Small intestine (tissue), 7 donors: ENCODE measurements at regions not wholly inside any gene's neighbourhood (a gene's known extent, or its start where the extent isn't known, plus 50 kb on each side); places are given as distances from the start of the nearest gene placed in this dataset.
"Not testable (repeated sequence)": the region's sequence is repeated elsewhere in the genome, so short reads cannot be mapped to it uniquely, and the experiment has no call there.

Experiments
- DNase-seq, 2 donors: peaks; one replicate each; pipeline versions ENCODE4 v3.0.0 to v3.0.0-alpha.2; 2013
- FAIRE-seq: peaks from 2 replicates; lab custom pipeline; 2012; peaks lifted over from hg19 to GRCh38; lab: Jason Lieb, UNC
- H3K27ac ChIP-seq, 3 donors: one replicate each; pipeline ENCODE4 v1.5.1; 2013; ENCODE audit warnings: low read length in 2 of 3, mild to moderate bottlenecking in 2 of 3, control low read depth in 1 of 3, inconsistent platforms in 1 of 3, low read depth in 1 of 3, moderate library complexity in 1 of 3
- H3K27me3 ChIP-seq, 3 donors: one replicate each; pipeline ENCODE4 v1.6.1; 2013; ENCODE audit warnings: low read length in 3 of 3, inconsistent platforms in 1 of 3; ENCODE audit not compliant: control insufficient read depth in 3 of 3, insufficient read depth in 3 of 3
- H3K36me3 ChIP-seq, 3 donors: one replicate each; pipeline ENCODE4 v1.6.1; 2013; ENCODE audit warnings: low read length in 3 of 3, inconsistent platforms in 1 of 3, low read depth in 1 of 3, mild to moderate bottlenecking in 1 of 3, moderate library complexity in 1 of 3; ENCODE audit not compliant: control insufficient read depth in 3 of 3, insufficient read depth in 2 of 3
- H3K4me1 ChIP-seq, 3 donors: one replicate each; pipeline ENCODE4 v1.6.1; 2013; ENCODE audit warnings: low read length in 2 of 3, inconsistent platforms in 1 of 3, low read depth in 1 of 3, mild to moderate bottlenecking in 1 of 3, moderate library complexity in 1 of 3; ENCODE audit not compliant: control insufficient read depth in 3 of 3, insufficient read depth in 2 of 3
- H3K4me3 ChIP-seq, 3 donors: one replicate each; pipeline ENCODE4 v1.5.1; 2013; ENCODE audit warnings: low read length in 3 of 3, control low read depth in 1 of 3, inconsistent platforms in 1 of 3, low read depth in 1 of 3, mild to moderate bottlenecking in 1 of 3, moderate library complexity in 1 of 3
- H3K9me3 ChIP-seq, 2 donors: one replicate each; pipeline ENCODE4 v1.6.1; 2013; ENCODE audit warnings: low read depth in 1 of 2, low read length in 1 of 2; ENCODE audit not compliant: control insufficient read depth in 2 of 2, insufficient read depth in 1 of 2
- WGBS, 3 donors: extraction: QIAGEN DNeasy Blood & Tissue Kit; methylation state at CpG; one replicate each; pipeline ENCODE4 v1.1.7; 2013; 5-methylcytosine and 5-hydroxymethylcytosine counted together
- donor health status: healthy with polysubstance abuse.
- donor health status: control.
- donor health status: control.
- donor health status: Bipolar disorder and iron deficiency.
- donor health status: healthy.

DNA sequence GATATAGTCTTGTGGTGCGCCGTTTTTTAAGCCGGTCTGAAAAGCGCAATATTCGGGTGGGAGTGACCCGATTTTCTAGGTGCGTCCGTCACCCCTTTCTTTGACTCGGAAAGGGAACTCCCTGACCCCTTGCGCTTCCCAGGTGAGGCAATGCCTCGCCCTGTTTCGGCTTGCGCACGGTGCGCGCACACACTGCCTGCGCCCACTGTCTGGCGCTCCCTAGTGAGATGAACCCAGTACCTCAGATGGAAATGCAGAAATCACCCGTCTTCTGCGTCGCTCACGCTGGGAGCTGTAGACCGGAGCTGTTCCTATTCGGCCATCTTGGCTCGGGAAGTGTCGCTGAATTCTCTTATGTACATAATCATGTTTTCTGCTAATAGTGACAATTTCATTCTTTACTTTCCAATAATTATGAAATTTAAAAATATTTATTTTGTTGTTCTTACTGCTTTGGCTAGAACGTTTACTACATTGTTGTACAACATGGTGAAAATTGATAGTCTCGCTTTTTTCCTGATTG is 61.2 kb upstream of the MINDY3 start:
- H3K36me3 ChIP-seq, FAIRE-seq, H3K9me3 ChIP-seq, DNase-seq, H3K27ac ChIP-seq, H3K4me3 ChIP-seq, H3K27me3 ChIP-seq, H3K4me1 ChIP-seq: not testable (repeated sequence)
- 94 to 96% (median 96%) methylated on average over 24 to 26 of the region's 28 CpGs for WGBS, 3 donors

GRCh38 chr10:15931376-15931775 is 71.1 kb upstream of the MINDY3 start:
- WGBS, 3 donors: 76 to 90% (median 84%) methylated on average over 5 of the region's 5 CpGs
- Histone ChIP-seq H3K27me3 (no peaks in the 10 kb centered on the region), H3K4me3 (no peak overlapping the region)

GRCh38 chr10:15939543-15939942 is 79.2 kb upstream of the MINDY3 start:
- 54 to 70% (median 54%) methylated on average over 6 of the region's 6 CpGs for WGBS, 3 donors

More at GRCh38 chr10:15931376-15931775, 71.1 kb upstream of the MINDY3 start:
- Histone ChIP-seq H3K36me3 (no peaks in the 10 kb centered on the region), H3K9me3 (no peaks in the 10 kb centered on the region), H3K4me1 (no peaks in the 10 kb centered on the region), H3K27ac (no peak overlapping the region)
- DNase-seq (no peak), FAIRE-seq (no peak)

DNA sequence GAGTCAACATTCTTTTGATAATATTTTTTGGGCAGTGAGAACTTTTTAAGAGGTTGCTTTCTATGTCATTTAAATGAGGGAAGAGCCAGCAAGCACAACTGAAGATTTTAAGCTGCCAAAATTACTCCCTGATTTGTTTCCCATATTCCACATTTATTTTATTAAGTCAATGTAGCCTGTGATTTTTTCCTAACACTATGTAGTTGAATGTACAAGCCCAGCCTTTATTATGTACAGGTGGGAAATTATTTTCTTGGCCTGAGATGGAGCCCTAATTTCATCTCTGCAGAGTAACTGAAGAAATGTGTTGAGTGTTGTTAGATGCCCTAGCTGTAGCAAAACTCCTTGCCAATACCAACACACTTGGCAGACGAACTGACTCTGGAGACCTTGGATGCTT is 83.1 kb upstream of the MINDY3 start:
- H3K4me1 ChIP-seq: no peaks in the 10 kb centered on the region
- no peak for FAIRE-seq
- no peak for DNase-seq
- H3K27me3 ChIP-seq: peaks cover 0 to 4% (median 0%) of the 10 kb centered on the region in 3 donors
- no peak overlapping the region for H3K27ac ChIP-seq
- 27 to 59% (median 45%) methylated on average over 1 of the region's 1 CpG for WGBS, 3 donors
- no peak overlapping the region for H3K4me3 ChIP-seq
- no peaks in the 10 kb centered on the region for H3K9me3 ChIP-seq
- no peaks in the 10 kb centered on the region for H3K36me3 ChIP-seq

More at GRCh38 chr10:15939543-15939942, 79.2 kb upstream of the MINDY3 start:
- not testable (repeated sequence) for H3K36me3 ChIP-seq, H3K27me3 ChIP-seq, H3K4me3 ChIP-seq, H3K4me1 ChIP-seq, H3K27ac ChIP-seq, FAIRE-seq, DNase-seq, H3K9me3 ChIP-seq

- FAIRE-seq (no peak), DNase-seq (no peak)
- no peak overlapping the region for H3K27ac ChIP-seq
- no peaks in the 10 kb centered on the region for H3K9me3 ChIP-seq
- H3K4me3 ChIP-seq: no peak overlapping the region
- no peaks in the 10 kb centered on the region for H3K4me1 ChIP-seq
- no peaks in the 10 kb centered on the region for H3K36me3 ChIP-seq
- 86 to 89% (median 88%) methylated on average over 4 of the region's 4 CpGs for WGBS, 3 donors
- H3K27me3 ChIP-seq: no peaks in the 10 kb centered on the region
Measured at GRCh38 chr10:15954188-15954587, 93.9 kb upstream of the MINDY3 start.

DNA sequence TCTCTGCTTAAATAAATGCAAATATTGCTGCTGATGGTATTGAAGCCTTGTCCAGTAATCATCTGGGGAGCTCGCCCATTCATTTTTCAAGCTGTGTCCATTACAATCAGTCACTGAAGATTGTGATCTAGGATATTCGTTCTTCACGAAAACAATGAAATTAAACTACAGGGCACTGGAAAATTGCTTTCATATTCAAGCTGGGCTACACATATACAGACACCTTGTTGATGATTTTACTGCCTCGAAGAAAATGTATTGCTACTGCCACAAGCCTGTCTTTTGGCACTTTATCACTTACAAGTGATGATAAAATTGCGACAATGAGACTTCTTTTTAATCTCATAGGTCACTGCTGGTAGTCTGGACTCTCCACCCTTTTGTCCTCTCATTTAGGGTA is 100.0 kb upstream of the MINDY3 start:
- no peak for FAIRE-seq
- Histone ChIP-seq H3K27me3 (no peaks in the 10 kb centered on the region), H3K9me3 (no peaks in the 10 kb centered on the region), H3K36me3 (no peaks in the 10 kb centered on the region), H3K4me3 (no peak overlapping the region), H3K4me1 (no peaks in the 10 kb centered on the region), H3K27ac (no peak overlapping the region)
- 63 to 75% (median 63%) methylated on average over 5 of the region's 5 CpGs for WGBS, 3 donors
- DNase-seq: no peak

- H3K4me1 ChIP-seq, H3K27ac ChIP-seq, DNase-seq, H3K4me3 ChIP-seq, H3K27me3 ChIP-seq, H3K36me3 ChIP-seq, H3K9me3 ChIP-seq, FAIRE-seq: not testable (repeated sequence)
- 68 to 82% (median 80%) methylated on average over 5 of the region's 5 CpGs for WGBS, 3 donors
Measured at GRCh38 chr10:15972736-15973135, 112.4 kb upstream of the MINDY3 start.

- DNase-seq: no peak
- FAIRE-seq: no peak
- peaks cover 0 to 3% of the 10 kb centered on the region in 2 donors for H3K9me3 ChIP-seq
- H3K36me3 ChIP-seq: no peaks in the 10 kb centered on the region
- no peaks in the 10 kb centered on the region for H3K27me3 ChIP-seq
- H3K4me1 ChIP-seq: no peaks in the 10 kb centered on the region
- 58 to 84% (median 74%) methylated on average over 4 of the region's 4 CpGs for WGBS, 3 donors
- no peak overlapping the region for H3K27ac ChIP-seq
- no peak overlapping the region for H3K4me3 ChIP-seq
Measured at GRCh38 chr10:15985690-15986089, 125.4 kb upstream of the MINDY3 start.

- H3K36me3 ChIP-seq: no peaks in the 10 kb centered on the region
- no peak for DNase-seq
- H3K4me3 ChIP-seq: no peak overlapping the region
- H3K9me3 ChIP-seq: peaks cover 0 to 5% of the 10 kb centered on the region in 2 donors
- 66 to 74% (median 70%) methylated on average over 11 of the region's 11 CpGs for WGBS, 3 donors
- H3K27me3 ChIP-seq: no peaks in the 10 kb centered on the region
- FAIRE-seq: no peak
- no peaks in the 10 kb centered on the region for H3K4me1 ChIP-seq
- H3K27ac ChIP-seq: no peak overlapping the region
Measured at GRCh38 chr10:15990535-15991129, 130.3 kb upstream of the MINDY3 start.
